ENCODE measurements at regions not wholly inside any gene's neighbourhood (a gene's known extent, or its start where the extent isn't known, plus 50 kb on each side); places are given as distances from the start of the nearest gene placed in this dataset.

DNA sequence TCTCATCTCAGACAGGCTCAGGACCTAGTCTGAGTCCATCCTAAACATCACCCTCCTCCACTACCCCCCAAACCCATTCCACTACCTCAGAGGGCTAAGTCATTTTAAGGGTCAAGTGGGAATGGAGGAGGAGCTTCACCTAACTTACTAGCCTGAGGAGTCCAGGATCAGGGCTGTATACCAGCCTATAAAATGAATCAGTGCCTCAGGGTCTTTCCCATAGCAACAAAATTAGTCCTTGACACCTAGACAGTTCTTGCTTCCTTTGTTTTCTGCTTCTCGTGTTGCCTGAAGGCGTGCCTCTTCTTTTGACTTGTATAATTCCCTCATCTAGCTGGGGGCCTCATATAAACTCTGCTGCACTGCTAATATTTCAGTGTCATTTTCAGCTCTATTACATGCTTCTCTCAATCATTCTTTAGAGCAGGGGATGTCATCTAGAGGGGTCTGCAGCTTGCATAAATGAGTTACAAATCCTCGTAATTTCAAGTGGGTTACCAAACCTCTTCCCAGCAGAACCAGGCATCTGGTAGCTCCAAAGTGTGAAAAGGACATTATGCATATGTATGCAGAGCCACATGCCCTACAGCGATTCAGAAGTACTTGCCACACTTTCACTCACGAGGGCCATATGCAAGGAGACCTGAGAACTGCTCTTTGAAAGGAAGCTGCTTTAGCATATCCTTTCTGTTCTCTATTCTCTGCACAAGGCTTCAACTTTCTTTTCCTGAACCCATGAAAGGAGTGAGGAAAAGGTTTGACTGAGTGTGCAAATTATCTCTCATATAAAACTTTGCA, 311.7 kb upstream of the SEMA6D start:
- no peak for DNase-seq (ENCODE audit: low read depth)

- no peak for DNase-seq (ENCODE audit: low read depth)
These were observed 309.6 kb upstream of the SEMA6D start for GRCh38 chr15:47407692-47408091.

DNA sequence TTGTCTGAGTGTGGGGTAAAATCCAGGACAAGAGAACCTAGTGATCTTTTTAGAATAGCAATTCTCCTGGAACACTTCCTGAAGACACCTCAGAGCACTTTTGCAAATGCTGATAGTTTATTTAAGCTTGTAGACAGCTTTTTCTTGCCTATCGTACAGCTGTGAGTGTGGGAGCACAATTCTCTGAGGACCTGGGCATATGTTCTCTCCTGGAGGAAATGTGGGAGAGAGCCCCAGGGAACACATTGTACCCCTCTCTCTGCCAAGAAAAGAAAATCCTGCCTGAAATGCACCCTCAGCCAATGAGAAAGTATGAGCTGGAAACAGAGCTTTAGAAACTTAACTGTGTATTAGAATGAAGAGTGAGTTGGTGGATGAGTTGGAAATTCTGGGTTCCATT, 308.3 kb upstream of the SEMA6D start:
- DNase-seq (ENCODE audit: low read depth): no peak

DNA sequence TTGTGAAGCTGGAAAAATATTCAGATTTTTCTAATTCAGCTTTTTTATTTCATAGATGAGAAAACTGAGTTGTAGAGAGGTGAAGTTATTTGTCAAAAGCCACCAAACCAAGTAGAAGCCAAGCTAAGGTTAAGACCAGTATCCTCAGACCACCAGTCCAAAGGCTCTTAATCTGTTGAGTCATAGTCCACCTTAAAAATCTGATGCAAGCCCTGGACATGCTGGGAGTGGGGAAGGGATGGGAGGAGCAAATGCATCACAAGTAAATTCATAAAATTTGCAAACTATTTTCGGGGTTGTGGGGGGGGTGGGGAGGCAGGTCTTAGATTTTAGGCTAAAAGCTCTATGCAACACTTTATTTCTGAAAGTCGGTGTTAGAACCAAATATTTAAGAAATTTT, 307.7 kb upstream of the SEMA6D start:
- no peak for DNase-seq (ENCODE audit: low read depth)

DNA sequence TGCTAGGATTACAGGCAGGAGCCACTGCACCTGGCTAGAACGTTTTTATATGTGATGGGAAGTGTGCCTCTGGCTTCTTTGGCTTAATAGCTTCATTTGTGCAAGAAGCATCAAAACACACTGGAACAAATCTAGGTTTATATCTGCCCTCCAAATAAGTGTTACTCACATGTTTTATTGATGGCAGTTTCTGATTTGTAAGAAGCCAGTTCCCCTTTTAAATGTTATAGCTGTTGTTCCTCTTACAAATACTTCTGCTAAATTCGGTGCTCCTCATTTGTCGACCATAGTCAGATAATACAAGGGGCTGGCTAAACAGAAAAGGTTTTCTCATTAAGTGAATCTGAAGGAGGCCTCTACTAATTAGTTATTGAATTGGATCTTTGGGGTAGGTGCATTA, 307.1 kb upstream of the SEMA6D start:
- DNase-seq (ENCODE audit: low read depth): no peak

GRCh38 chr15:47411733-47412132, 305.6 kb upstream of the SEMA6D start:
- no peak for DNase-seq (ENCODE audit: low read depth)

DNA sequence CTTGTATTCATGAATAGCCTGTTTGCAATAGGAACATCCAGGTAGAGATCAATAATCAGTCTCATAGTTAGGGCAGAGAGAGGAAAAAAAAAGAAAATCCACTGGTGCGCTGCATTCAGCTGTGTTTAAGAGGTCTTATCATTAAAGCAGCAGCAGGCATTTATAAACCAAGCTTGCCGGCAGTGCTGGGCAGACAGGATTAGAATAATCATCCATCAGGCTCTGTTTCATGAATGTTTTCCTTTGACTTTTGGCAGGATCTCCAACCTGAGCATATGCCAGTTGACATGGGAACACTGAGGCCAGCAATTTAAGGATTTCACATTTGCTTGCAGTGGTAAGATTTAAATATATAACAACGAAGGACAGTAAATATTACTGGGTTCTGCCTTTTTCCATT, 305.2 kb upstream of the SEMA6D start:
- no peak for DNase-seq (ENCODE audit: low read depth)

GRCh38 chr15:47412802-47413201, 304.5 kb upstream of the SEMA6D start:
- no peak for DNase-seq (ENCODE audit: low read depth)

DNA sequence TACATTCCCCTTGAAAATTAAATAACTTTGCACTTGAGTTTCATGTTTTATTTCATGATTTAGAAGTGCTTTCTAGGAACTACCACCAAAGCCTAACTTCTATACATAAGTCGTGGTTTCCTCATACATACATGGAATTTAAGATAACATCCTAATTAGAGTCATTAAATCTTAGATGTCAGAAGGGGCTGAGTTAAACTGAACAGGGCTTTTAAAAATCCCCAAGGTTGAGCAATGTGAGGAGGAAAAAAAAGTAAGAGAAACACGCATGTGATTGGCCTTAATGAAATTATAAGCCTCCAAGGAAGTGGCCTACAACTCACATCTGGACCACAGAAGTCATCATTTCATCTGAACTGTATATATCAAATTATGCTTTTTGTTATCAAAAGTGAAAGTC, 303.1 kb upstream of the SEMA6D start:
- no peak for DNase-seq (ENCODE audit: low read depth)

GRCh38 chr15:47415539-47415971, 301.8 kb upstream of the SEMA6D start:
- DNase-seq (ENCODE audit: low read depth): no peak

GRCh38 chr15:47422881-47423665, 294.2 kb upstream of the SEMA6D start:
- no peak for DNase-seq (ENCODE audit: low read depth)

DNA sequence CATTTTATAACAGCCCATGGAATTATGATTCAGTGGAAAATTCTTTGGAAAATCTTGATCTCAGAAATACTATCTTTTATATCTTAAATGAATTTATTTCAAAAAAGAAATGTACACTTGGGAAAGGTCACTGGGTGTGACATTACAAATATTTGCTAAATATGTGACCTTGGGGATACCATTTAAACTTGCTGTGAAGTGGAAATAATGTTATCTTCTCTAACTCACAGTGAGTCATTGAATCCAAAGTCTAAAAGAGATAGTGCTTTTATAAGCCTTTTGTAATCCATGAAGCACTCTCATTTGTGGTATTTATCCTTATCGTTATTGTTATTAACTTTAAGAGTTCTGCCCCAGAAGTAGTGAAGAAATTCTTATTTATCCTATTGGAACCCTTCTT, 289.8 kb upstream of the SEMA6D start:
- no peak for DNase-seq (ENCODE audit: low read depth)

DNA sequence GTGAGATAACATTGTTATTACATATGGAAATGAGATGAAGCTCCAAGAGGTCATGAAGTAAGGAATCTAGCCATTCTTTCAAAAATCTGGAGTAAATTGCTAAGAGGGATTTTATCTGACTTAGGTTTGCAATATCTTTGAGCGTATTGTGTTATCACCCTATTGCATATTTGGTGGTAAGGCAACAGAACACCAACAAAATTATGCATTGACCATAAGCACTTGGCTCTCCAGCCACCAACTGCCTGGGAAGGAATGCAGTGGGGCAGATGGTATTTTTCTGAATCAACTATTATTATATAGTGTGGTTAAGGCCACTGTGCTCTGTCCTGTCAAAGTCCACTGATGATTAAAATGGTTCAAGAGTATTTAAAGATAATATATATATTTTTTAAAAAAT, 287.9 kb upstream of the SEMA6D start:
- DNase-seq (ENCODE audit: low read depth): no peak

DNA sequence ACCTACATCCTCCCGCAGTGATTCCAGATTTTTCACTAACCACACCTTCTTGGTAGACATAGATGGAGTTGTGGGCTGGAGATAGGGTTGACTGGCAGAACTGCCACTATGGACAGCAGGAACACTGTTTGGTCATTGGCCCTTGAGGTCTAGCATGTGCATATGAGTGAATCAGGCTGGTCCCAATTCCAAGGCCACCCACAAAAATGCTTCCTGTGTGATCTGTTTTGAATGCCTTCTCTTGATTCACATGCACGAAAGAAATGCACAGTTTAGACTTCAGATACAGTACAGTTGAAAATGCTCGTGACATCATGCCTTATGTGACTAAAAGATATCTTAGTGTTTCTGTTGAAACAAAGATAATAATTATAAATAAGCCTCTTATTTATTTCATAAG, 285.8 kb upstream of the SEMA6D start:
- peak; percentile 8 for DNase-seq (ENCODE audit: low read depth)

DNA sequence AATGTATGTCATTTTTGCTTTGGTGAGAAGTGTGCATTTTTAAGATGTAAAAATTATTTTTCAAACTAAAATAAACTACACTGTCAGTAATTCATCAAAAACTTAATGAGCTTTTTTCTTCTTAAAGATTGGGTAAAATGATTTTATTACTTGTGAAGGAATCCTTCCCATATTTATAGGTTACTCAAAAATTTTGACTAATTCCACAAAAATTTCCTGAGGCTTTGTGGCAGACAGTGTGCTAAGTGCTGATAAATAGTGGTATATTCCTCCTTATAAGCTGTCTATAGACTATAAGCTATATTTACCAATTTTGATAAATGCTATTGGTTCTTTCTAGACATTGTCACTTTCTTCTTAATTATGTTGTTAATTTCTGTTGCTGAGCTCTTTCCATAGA, 284.5 kb upstream of the SEMA6D start:
- no peak for DNase-seq (ENCODE audit: low read depth)

- no peak for DNase-seq (ENCODE audit: low read depth)
These were observed 282.7 kb upstream of the SEMA6D start for GRCh38 chr15:47434596-47434995.

GRCh38 chr15:47437491-47437890, 279.8 kb upstream of the SEMA6D start:
- no peak for DNase-seq (ENCODE audit: low read depth)

- no peak for DNase-seq (ENCODE audit: low read depth)
These were observed 277.9 kb upstream of the SEMA6D start for GRCh38 chr15:47439146-47440111.

GRCh38 chr15:47442371-47442770, 274.9 kb upstream of the SEMA6D start:
- no peak for DNase-seq (ENCODE audit: low read depth)

DNA sequence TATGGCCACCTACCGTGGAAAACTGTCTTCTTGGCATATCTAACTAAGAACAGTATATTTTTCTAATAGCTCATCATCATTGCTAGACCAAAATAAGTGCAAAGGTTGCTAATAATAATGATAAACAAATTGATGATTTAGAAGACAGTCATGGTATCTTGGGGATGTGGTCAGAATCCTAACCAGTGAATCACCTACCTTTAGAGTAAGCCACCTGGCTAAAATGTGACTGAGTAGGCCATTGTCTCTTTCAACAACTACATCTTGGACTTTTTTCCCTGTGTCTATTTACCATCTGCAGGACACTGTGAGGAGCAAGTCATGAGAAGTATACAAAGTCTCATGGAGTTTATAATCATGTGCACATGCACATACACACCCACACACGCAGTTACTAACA, 273.5 kb upstream of the SEMA6D start:
- DNase-seq (ENCODE audit: low read depth): no peak

- DNase-seq (ENCODE audit: low read depth): no peak
These were observed 271.4 kb upstream of the SEMA6D start for GRCh38 chr15:47445723-47446392.

All from Daoy (cell line).